ENCODE measurements at regions not wholly inside any gene's neighbourhood (a gene's known extent, or its start where the extent isn't known, plus 50 kb on each side); places are given as distances from the start of the nearest gene placed in this dataset.

DNA sequence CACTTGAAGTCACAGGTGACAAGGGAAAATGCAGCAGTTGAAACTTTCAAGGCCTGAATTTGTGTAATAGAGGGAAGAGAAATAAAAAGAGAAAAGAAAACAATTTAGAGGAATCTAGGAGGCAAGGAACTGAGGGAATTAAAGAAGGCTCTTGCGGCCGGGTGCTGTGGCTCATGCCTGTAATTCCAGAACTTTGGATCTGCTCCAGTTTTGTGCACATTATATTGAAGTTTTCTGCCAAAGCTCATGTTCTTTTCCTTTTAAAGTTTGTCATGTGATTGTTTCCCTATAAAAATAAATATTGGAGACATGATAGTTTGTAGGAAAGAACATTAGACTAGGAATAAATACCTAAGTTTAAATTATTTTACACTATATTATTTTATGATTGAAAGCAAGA is 433.9 kb upstream of the CPEB2 start:
- peaks cover 0 to 8% (median 0%) of the 10 kb centered on the region in 4 donors for H3K4me1 ChIP-seq
- H3K36me3 ChIP-seq: no peaks in the 10 kb centered on the region
- no peaks in the 10 kb centered on the region for H3K9me3 ChIP-seq
- 29% methylated on average over 2 of the region's 2 CpGs for WGBS
- intact Hi-C loops (cut with DNase I): no loop called here
- DNase-seq (ENCODE audit: extremely low spot score): no peak
- H3K27me3 ChIP-seq: no peaks in the 10 kb centered on the region
- TF ChIP-seq CTCF (IDR thresholded peaks at IDR 0.05): no peak
- no peak for TF ChIP-seq POLR2AphosphoS5 (IDR thresholded peaks at IDR 0.05)
- no peak for TF ChIP-seq POLR2A (IDR thresholded peaks at IDR 0.05; ENCODE audit: low read depth)
- TF ChIP-seq EP300 (IDR thresholded peaks at IDR 0.05): no peak
- H3K4me3 ChIP-seq: no peak overlapping the region
- H3K27ac ChIP-seq (replicated peaks in 1 of 4): no peak overlapping the region

GRCh38 chr4:14575289-14575688 is 427.0 kb upstream of the CPEB2 start:
- Histone ChIP-seq H3K27me3 (no peaks in the 10 kb centered on the region), H3K9me3 (no peaks in the 10 kb centered on the region), H3K4me1 (no peaks in the 10 kb centered on the region), H3K27ac (replicated peaks in 1 of 4) (no peak overlapping the region), H3K36me3 (no peaks in the 10 kb centered on the region), H3K4me3 (no peak overlapping the region)
- intact Hi-C loops (cut with DNase I): no loop called here
- 58% methylated on average over 1 of the region's 1 CpG for WGBS
- TF ChIP-seq POLR2A (IDR thresholded peaks at IDR 0.05; ENCODE audit: low read depth) (no peak), CTCF (IDR thresholded peaks at IDR 0.05) (no peak), EP300 (IDR thresholded peaks at IDR 0.05) (no peak), POLR2AphosphoS5 (IDR thresholded peaks at IDR 0.05) (no peak)
- no peak for DNase-seq (ENCODE audit: extremely low spot score)

- Histone ChIP-seq H3K9me3 (no peaks in the 10 kb centered on the region), H3K27me3 (no peaks in the 10 kb centered on the region), H3K4me1 (no peaks in the 10 kb centered on the region), H3K4me3 (no peak overlapping the region), H3K36me3 (no peaks in the 10 kb centered on the region), H3K27ac (replicated peaks in 1 of 4) (no peak overlapping the region)
- no peak for DNase-seq (ENCODE audit: extremely low spot score)
- no peak for TF ChIP-seq POLR2AphosphoS5 (IDR thresholded peaks at IDR 0.05)
- no peak for TF ChIP-seq CTCF (IDR thresholded peaks at IDR 0.05)
- no peak for TF ChIP-seq POLR2A (IDR thresholded peaks at IDR 0.05; ENCODE audit: low read depth)
- no peak for TF ChIP-seq EP300 (IDR thresholded peaks at IDR 0.05)
- intact Hi-C loops (cut with DNase I): no loop called here
- 93% methylated on average over 2 of the region's 2 CpGs for WGBS
These were observed 426.4 kb upstream of the CPEB2 start for GRCh38 chr4:14575919-14576318.

DNA sequence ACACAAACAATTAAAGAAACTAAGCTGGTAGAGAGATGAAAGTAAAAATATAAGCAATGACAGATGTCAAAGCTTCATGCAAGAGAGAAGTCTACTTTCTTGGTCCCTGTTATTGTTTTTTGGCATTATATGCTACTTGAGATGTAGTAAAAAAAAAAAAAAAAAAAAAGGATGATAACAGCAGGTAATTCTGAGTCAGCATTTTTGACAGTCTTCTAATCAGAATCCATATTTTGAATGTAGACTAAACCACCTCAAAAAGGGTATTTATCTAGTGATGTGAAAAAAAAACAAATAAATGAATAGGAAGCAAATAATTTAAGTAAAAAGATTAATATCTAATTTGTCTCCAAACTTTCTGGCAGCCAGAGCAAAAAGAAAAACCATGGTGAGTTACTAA is 422.2 kb upstream of the CPEB2 start:
- TF ChIP-seq POLR2AphosphoS5 (IDR thresholded peaks at IDR 0.05): no peak
- no peak for TF ChIP-seq EP300 (IDR thresholded peaks at IDR 0.05)
- TF ChIP-seq CTCF (IDR thresholded peaks at IDR 0.05): no peak
- TF ChIP-seq POLR2A (IDR thresholded peaks at IDR 0.05; ENCODE audit: low read depth): no peak
- Histone ChIP-seq H3K4me3 (no peak overlapping the region), H3K27me3 (no peaks in the 10 kb centered on the region), H3K27ac (replicated peaks in 1 of 4) (no peak overlapping the region), H3K9me3 (no peaks in the 10 kb centered on the region), H3K36me3 (no peaks in the 10 kb centered on the region), H3K4me1 (no peaks in the 10 kb centered on the region)
- intact Hi-C loops (cut with DNase I): no loop called here
- no peak for DNase-seq (ENCODE audit: extremely low spot score)

DNA sequence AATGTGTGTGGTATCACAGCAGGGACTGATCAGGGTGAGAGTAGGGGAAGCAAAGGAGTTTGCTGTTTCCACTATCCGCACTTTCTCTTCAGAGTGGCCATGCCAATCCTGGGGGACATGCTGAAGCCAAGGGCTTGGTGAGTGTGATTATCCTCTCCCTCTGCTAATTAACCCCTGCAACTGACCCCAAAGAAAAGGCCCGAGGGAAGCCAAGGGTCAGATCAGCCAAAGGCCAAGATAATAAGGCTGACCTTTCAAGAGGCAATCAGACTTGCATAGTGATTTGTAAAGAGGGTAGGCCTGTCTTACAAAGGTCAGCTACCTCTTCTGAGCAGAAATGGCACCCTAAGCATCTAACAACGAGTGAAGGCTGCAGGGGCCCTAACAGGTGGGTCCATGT is 420.5 kb upstream of the CPEB2 start:
- Histone ChIP-seq H3K36me3 (no peaks in the 10 kb centered on the region), H3K9me3 (no peaks in the 10 kb centered on the region), H3K27me3 (no peaks in the 10 kb centered on the region), H3K4me3 (no peak overlapping the region), H3K27ac (replicated peaks in 1 of 4) (no peak overlapping the region), H3K4me1 (no peaks in the 10 kb centered on the region)
- no peak for TF ChIP-seq POLR2A (IDR thresholded peaks at IDR 0.05; ENCODE audit: low read depth)
- TF ChIP-seq CTCF (IDR thresholded peaks at IDR 0.05): no peak
- no peak for TF ChIP-seq POLR2AphosphoS5 (IDR thresholded peaks at IDR 0.05)
- no peak for TF ChIP-seq EP300 (IDR thresholded peaks at IDR 0.05)
- intact Hi-C loops (cut with DNase I): no loop called here
- WGBS: 12% methylated on average over 3 of the region's 3 CpGs
- no peak for DNase-seq (ENCODE audit: extremely low spot score)

Data from esophagus muscularis mucosa (tissue), 4 donors.